ENCODE measurements at regions not wholly inside any gene's neighbourhood (a gene's known extent, or its start where the extent isn't known, plus 50 kb on each side); places are given as distances from the start of the nearest gene placed in this dataset.
A peak's percentile ranks its signal among the peaks of the same experiment; 100 is the strongest.

DNA sequence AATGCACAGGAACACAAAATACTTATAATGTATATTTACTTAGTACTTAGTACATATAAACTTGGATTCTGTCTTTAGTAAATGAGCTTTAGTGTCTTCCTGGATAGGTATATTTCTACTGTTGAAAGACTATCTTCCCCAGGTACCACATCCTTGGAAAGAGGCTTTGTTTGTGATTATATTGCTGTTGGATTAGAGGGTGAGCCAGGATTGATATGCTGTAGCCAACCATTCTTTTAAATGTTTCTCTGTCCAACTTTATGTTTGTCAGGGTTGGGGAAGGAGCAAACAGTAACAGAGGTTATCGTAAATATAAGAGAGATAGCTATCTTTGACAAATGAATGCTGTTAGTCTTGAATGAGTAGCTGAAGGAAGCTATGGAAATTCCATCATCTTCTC lies 213.2 kb downstream of the SPRY1 start:
- H3K36me3 Mint-ChIP-seq (ENCODE audit: low read depth): peaks cover 2% of the 10 kb centered on the region

GRCh38 chr4:123613586-123614344 lies 217.2 kb downstream of the SPRY1 start:
- H3K4me1 Mint-ChIP-seq: peaks cover 58% of the 10 kb centered on the region
- no peaks in the 10 kb centered on the region for H3K27me3 Mint-ChIP-seq (ENCODE audit: low read depth)
- no peak for DNase-seq (ENCODE audit: low read depth, low spot score)

More for the DNA sequence above, 213.2 kb downstream of the SPRY1 start:
- Mint-ChIP-seq H3K4me3 (no peak overlapping the region), H3K9me3 (peaks cover 9% of the 10 kb centered on the region), H3K27ac (ENCODE audit: unreplicated experiment) (no peak overlapping the region), H3K4me1 (peaks cover 29% of the 10 kb centered on the region), H3K27me3 (ENCODE audit: low read depth) (no peaks in the 10 kb centered on the region)
- no peak for DNase-seq (ENCODE audit: low read depth, low spot score)
- TF ChIP-seq CTCF (conservative IDR thresholded peaks at IDR 0.05): no peak

DNA sequence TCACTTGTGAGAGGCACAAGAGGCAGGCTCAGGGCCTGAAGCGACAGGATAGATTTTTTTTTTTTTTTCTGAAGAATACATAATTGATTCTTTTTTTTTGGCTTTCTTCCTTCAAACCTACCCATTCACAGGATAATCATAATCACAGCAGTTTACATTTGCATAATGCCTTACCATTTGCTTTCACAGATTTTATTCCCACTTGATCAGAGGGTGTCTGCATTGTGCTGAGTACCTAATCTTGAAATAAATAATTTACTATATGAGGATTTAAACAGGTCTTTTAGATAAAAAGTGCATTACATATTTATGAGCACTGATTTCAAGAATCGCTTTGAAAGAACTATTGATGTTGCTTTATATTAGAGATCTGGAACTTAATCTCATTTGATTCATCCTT lies 219.3 kb downstream of the SPRY1 start:
- H3K27me3 Mint-ChIP-seq (ENCODE audit: low read depth): no peaks in the 10 kb centered on the region
- H3K4me1 Mint-ChIP-seq: peaks cover 71% of the 10 kb centered on the region
- peaks cover 10% of the 10 kb centered on the region for H3K9me3 Mint-ChIP-seq
- H3K4me3 Mint-ChIP-seq: peak overlapping the region; percentile 25
- TF ChIP-seq CTCF (conservative IDR thresholded peaks at IDR 0.05): no peak
- no peaks in the 10 kb centered on the region for H3K36me3 Mint-ChIP-seq (ENCODE audit: low read depth)
- no peak for DNase-seq (ENCODE audit: low read depth, low spot score)
- H3K27ac Mint-ChIP-seq (ENCODE audit: unreplicated experiment): peak overlapping the region; percentile 98

More at GRCh38 chr4:123613586-123614344, 217.2 kb downstream of the SPRY1 start:
- no peak overlapping the region for H3K4me3 Mint-ChIP-seq
- no peaks in the 10 kb centered on the region for H3K36me3 Mint-ChIP-seq (ENCODE audit: low read depth)
- H3K9me3 Mint-ChIP-seq: peaks cover 10% of the 10 kb centered on the region
- no peak for TF ChIP-seq CTCF (conservative IDR thresholded peaks at IDR 0.05)
- H3K27ac Mint-ChIP-seq (ENCODE audit: unreplicated experiment): no peak overlapping the region

GRCh38 chr4:123616951-123617461 lies 220.4 kb downstream of the SPRY1 start:
- H3K4me1 Mint-ChIP-seq: peaks cover 80% of the 10 kb centered on the region
- peak; percentile 45 for DNase-seq (ENCODE audit: low read depth, low spot score)
- no peaks in the 10 kb centered on the region for H3K36me3 Mint-ChIP-seq (ENCODE audit: low read depth)
- no peak for TF ChIP-seq CTCF (conservative IDR thresholded peaks at IDR 0.05)
- no peaks in the 10 kb centered on the region for H3K27me3 Mint-ChIP-seq (ENCODE audit: low read depth)
- H3K27ac Mint-ChIP-seq (ENCODE audit: unreplicated experiment): peak overlapping the region; percentile 98
- peaks cover 10% of the 10 kb centered on the region for H3K9me3 Mint-ChIP-seq
- H3K4me3 Mint-ChIP-seq: peak overlapping the region; percentile 78

- H3K27me3 Mint-ChIP-seq (ENCODE audit: low read depth): no peaks in the 10 kb centered on the region
- H3K9me3 Mint-ChIP-seq: peaks cover 10% of the 10 kb centered on the region
- no peaks in the 10 kb centered on the region for H3K36me3 Mint-ChIP-seq (ENCODE audit: low read depth)
- no peak for DNase-seq (ENCODE audit: low read depth, low spot score)
- TF ChIP-seq CTCF (conservative IDR thresholded peaks at IDR 0.05): no peak
- H3K4me3 Mint-ChIP-seq: no peak overlapping the region
- peak overlapping the region; percentile 85 for H3K27ac Mint-ChIP-seq (ENCODE audit: unreplicated experiment)
- peaks cover 81% of the 10 kb centered on the region for H3K4me1 Mint-ChIP-seq
Measured at GRCh38 chr4:123617791-123618190, 221.2 kb downstream of the SPRY1 start.
